Glutamatergic neuron (in vitro differentiated cells): ENCODE measurements at regions not wholly inside any gene's neighbourhood (a gene's known extent, or its start where the extent isn't known, plus 50 kb on each side); places are given as distances from the start of the nearest gene placed in this dataset.

Experiments used
- DNase-seq: peaks from one replicate; pipeline ENCODE4 v3.0.0; 2022
- H3K27ac Mint-ChIP-seq: one replicate; pipeline ENCODE4 v1.8.0; 2020; ENCODE audit warnings: mild to moderate bottlenecking, mixed read lengths, inconsistent platforms; ENCODE audit not compliant: unreplicated experiment
- H3K27me3 Mint-ChIP-seq: one replicate; pipeline ENCODE4 v1.8.0; 2020; ENCODE audit warnings: mild to moderate bottlenecking, moderate library complexity, mixed read lengths, inconsistent platforms; ENCODE audit not compliant: unreplicated experiment
- H3K36me3 Mint-ChIP-seq: one replicate; pipeline ENCODE4 v1.8.0; 2020; ENCODE audit warnings: mild to moderate bottlenecking, mixed read lengths, inconsistent platforms; ENCODE audit not compliant: unreplicated experiment
- H3K4me1 Mint-ChIP-seq: one replicate; pipeline ENCODE4 v1.8.0; 2020; ENCODE audit warnings: mild to moderate bottlenecking, low read depth, mixed read lengths, inconsistent platforms; ENCODE audit not compliant: unreplicated experiment
- H3K4me3 Mint-ChIP-seq: one replicate; pipeline ENCODE4 v1.8.0; 2020; ENCODE audit warnings: mild to moderate bottlenecking, mixed read lengths, inconsistent platforms; ENCODE audit not compliant: unreplicated experiment
- H3K9me3 Mint-ChIP-seq: one replicate; pipeline ENCODE4 v1.8.0; 2020; ENCODE audit warnings: mild to moderate bottlenecking, moderate library complexity, mixed read lengths, inconsistent platforms; ENCODE audit not compliant: unreplicated experiment
- TF ChIP-seq, protein P1 (sequence below): fragments of 200-600 bp; sonication (generic); IDR thresholded peaks from one replicate; pipeline ENCODE4 v1.5.0; 2021; ENCODE audit not compliant: partially characterized antibody, unreplicated experiment

DNA sequence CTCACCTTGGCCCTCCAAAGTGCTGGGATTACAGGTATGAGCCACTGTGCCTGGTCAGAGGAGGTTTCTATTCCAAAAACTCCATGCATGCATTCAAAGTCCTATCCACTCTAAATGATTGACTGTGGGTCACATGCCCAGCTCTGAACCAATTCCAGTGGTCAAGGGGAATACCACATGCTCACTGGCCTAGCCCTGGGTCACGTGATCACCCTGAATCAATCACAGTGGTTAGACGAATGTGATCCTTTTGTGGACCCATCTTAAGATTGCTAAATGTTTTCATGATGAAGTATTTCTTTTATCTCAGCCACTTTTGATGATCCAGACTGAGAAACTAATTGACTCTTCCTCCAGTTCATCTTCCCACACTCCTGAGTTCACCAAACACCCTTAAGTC is 475.8 kb downstream of the PREX1 start:
- H3K4me3 Mint-ChIP-seq = no peak overlapping the region
- H3K27ac Mint-ChIP-seq = no peak overlapping the region
- DNase-seq = no peak
- no peaks in the 10 kb centered on the region for H3K9me3 Mint-ChIP-seq
- peaks cover 14% of the 10 kb centered on the region for H3K4me1 Mint-ChIP-seq
- TF ChIP-seq, protein P1, sequence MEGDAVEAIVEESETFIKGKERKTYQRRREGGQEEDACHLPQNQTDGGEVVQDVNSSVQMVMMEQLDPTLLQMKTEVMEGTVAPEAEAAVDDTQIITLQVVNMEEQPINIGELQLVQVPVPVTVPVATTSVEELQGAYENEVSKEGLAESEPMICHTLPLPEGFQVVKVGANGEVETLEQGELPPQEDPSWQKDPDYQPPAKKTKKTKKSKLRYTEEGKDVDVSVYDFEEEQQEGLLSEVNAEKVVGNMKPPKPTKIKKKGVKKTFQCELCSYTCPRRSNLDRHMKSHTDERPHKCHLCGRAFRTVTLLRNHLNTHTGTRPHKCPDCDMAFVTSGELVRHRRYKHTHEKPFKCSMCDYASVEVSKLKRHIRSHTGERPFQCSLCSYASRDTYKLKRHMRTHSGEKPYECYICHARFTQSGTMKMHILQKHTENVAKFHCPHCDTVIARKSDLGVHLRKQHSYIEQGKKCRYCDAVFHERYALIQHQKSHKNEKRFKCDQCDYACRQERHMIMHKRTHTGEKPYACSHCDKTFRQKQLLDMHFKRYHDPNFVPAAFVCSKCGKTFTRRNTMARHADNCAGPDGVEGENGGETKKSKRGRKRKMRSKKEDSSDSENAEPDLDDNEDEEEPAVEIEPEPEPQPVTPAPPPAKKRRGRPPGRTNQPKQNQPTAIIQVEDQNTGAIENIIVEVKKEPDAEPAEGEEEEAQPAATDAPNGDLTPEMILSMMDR = no peak
- H3K36me3 Mint-ChIP-seq = peaks cover 12% of the 10 kb centered on the region
- H3K27me3 Mint-ChIP-seq = peaks cover 2% of the 10 kb centered on the region

DNA sequence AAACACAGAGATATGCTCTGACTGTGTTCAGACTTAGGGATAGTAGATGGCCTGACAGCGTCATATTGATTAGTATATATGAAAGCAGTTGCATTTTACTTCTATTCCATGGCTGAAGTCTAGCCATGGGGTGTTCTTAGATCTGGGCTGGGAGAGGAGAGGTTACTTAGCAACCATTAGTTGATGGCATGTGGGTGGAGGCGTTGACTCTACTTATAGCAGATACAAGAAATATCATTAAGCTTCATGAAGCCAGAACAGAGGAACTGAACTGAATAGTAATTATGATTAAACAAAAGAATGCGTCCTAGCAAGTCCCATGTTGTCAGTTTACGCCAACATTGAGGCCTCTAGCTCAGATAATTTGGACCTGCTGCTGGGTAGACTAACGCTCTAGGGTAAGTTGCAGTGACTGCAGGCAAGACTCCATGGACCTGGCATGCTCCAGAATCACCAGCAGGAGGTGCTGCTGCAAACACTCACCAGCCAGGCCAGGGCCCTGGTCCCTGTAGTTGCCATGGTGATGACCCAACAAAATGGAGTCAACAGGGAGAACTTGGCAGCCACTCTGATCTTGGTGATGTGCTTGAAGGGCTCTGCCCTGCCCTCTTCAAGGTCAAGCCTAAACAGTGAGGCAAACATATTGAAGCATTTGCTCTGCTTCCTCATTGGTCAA is 477.3 kb downstream of the PREX1 start:
- Mint-ChIP-seq H3K27ac (no peak overlapping the region), H3K4me1 (peaks cover 14% of the 10 kb centered on the region), H3K36me3 (peaks cover 12% of the 10 kb centered on the region), H3K4me3 (peak overlapping the region; percentile 59), H3K9me3 (no peaks in the 10 kb centered on the region), H3K27me3 (peaks cover 2% of the 10 kb centered on the region)
- TF ChIP-seq, protein P1 = peak; percentile 47
- DNase-seq = no peak

DNA sequence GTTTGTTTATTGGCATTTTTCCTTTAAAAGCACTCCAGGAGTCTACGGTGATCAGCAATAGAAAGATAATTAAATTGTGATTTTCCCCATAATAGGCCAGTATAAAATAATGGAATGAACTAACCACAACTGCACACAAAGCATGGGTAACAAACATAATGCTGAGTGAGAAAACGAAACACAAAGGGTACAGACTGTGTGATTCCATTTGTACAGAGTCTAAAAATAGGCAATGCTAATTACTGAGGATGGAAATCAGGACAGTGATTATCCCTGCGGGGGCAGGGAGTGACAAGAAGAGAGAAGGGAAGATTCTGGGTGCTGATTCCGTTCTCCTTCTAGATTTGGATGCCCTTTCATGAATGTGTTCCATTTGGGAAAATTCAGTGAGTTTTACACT is 478.1 kb downstream of the PREX1 start:
- Mint-ChIP-seq H3K27ac (peak overlapping the region; percentile 22), H3K4me3 (peak overlapping the region; percentile 59), H3K36me3 (peaks cover 12% of the 10 kb centered on the region), H3K27me3 (peaks cover 4% of the 10 kb centered on the region), H3K4me1 (peaks cover 14% of the 10 kb centered on the region), H3K9me3 (no peaks in the 10 kb centered on the region)
- no peak for DNase-seq
- TF ChIP-seq, protein P1 = no peak

- H3K27ac Mint-ChIP-seq = no peak overlapping the region
- peaks cover 16% of the 10 kb centered on the region for H3K4me1 Mint-ChIP-seq
- peaks cover 2% of the 10 kb centered on the region for H3K27me3 Mint-ChIP-seq
- H3K4me3 Mint-ChIP-seq = no peak overlapping the region
- TF ChIP-seq, protein P1 = no peak
- H3K36me3 Mint-ChIP-seq = peaks cover 12% of the 10 kb centered on the region
- H3K9me3 Mint-ChIP-seq = peaks cover 2% of the 10 kb centered on the region
- DNase-seq = no peak
These were observed 479.8 kb downstream of the PREX1 start for GRCh38 chr20:48348022-48348421.

DNA sequence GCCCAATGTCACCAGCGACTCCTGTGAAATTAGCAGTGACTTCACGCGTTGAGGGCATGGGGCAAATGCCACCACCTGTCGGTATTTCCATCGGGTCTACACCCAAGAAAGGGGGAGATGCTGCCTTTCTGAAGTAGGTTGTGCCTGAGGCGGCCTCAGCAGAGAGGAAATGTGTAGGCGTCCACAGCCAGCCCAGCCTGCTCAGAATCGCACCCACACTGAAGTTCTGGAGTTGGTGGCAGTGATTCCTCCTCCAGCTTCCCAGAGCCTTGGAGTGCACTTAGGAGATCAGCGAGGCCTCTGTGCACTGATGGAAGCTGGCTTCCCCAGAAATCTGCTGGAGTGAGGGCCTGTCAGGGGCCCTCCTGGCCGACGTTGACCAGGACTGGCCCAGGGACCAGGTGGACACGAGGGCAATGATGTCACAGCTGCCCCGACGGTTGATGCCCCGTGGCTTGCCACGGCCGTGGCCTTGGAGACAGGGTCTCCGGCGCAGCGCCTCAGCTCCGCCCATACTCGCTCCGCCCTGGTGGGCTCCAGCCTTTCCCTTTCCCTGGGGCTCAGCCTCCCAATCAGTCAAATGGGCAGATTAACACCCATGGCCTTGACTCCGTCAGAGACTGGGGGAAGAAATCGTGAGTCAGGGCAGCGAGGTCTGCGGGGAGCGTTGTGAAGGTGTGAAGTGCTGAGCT is 484.8 kb downstream of the PREX1 start:
- H3K4me3 Mint-ChIP-seq = no peak overlapping the region
- peaks cover 7% of the 10 kb centered on the region for H3K36me3 Mint-ChIP-seq
- DNase-seq = no peak
- H3K9me3 Mint-ChIP-seq = peaks cover 2% of the 10 kb centered on the region
- H3K4me1 Mint-ChIP-seq = peaks cover 4% of the 10 kb centered on the region
- TF ChIP-seq, protein P1 = no peak
- no peak overlapping the region for H3K27ac Mint-ChIP-seq
- peaks cover 10% of the 10 kb centered on the region for H3K27me3 Mint-ChIP-seq
